ENCODE measurements at regions not wholly inside any gene's neighbourhood (a gene's known extent, or its start where the extent isn't known, plus 50 kb on each side); places are given as distances from the start of the nearest gene placed in this dataset.

- TF ChIP-seq KAT2A (conservative IDR thresholded peaks at IDR 0.05; ENCODE audit: control insufficient read depth, low read depth, low read length): no peak
Observed at GRCh38 chr12:98317939-98318899, 197.2 kb upstream of the TMPO start (continued).

- CTCF ChIA-PET: interaction anchor here (0.9 to 1.0 kb wide), 2 partner anchors 12 to 45 kb away, joined by 3 read pairs; no protein-coding TSS in a partner anchor
- Histone ChIP-seq H3K4me2 (ENCODE audit: control insufficient read depth, insufficient read depth) (no peak overlapping the region), H3K4me3 (no peak overlapping the region), H3K27ac (ENCODE audit: control insufficient read depth, insufficient read depth) (no peak overlapping the region), H4K20me1 (ENCODE audit: control insufficient read depth, insufficient read depth) (no peaks in the 10 kb centered on the region), H3K4me1 (ENCODE audit: control insufficient read depth, insufficient read depth, low read length) (peaks cover 2% of the 10 kb centered on the region; the same call in 1 of the 2 replicates), H3K79me2 (ENCODE audit: control insufficient read depth, insufficient read depth, low read length) (no peaks in the 10 kb centered on the region), H2AFZ (ENCODE audit: control insufficient read depth, low read depth, low read length) (no peak overlapping the region), H3K9ac (ENCODE audit: control insufficient read depth, insufficient read depth, low read length) (no peak overlapping the region), H3K36me3 (ENCODE audit: control insufficient read depth in 2 of 2, insufficient read depth in 2 of 2, low read length in 1 of 2) (no peaks in the 10 kb centered on the region), H3K9me3 (replicated peaks; ENCODE audit: control insufficient read depth, insufficient read depth, low read length) (no peaks in the 10 kb centered on the region; the same call in 2 of the 3 replicates), H3K27me3 (replicated peaks in 1 of 2; ENCODE audit: control insufficient read depth in 2 of 2, insufficient read depth in 2 of 2, low read length in 1 of 2) (no peaks in the 10 kb centered on the region)
- BruUV-seq (replicated peaks): no TSS peak
- ATAC-seq (peak; percentile 4; the same call in 2 of the 3 replicates), FAIRE-seq (no peak), DNase-seq (ENCODE audit: low read depth, low spot score) (no peak)
- intact Hi-C loops (cut with micrococcal nuclease; ENCODE audit: unreplicated experiment) (loop anchor here (2.0 to 5.0 kb wide), 2 partner anchors 95 to 197 kb away; partner anchors contain the start of gene TMPO), in situ Hi-C loops (cut with MboI) (no loop called here)
- WGBS (ENCODE audit: insufficient coverage, insufficient replicate concordance, low lambda C conversion rate, missing lambda C conversion rate): 0% methylated on average over 1 of the region's 1 CpG
- RAD21 ChIA-PET (ENCODE audit: unreplicated experiment): interaction anchor here (1.0 to 2.3 kb wide), 6 partner anchors 9 to 916 kb away, joined by 3 to 10 read pairs (median 6); no protein-coding TSS in a partner anchor
- POLR2A ChIA-PET: interaction anchor here (0.7 to 2.5 kb wide), 3 partner anchors 8 to 95 kb away, joined by 4 to 10 read pairs (median 5); no protein-coding TSS in a partner anchor
- TF ChIP-seq MTA2 (IDR thresholded peaks at IDR 0.05; ENCODE audit: low read depth) (0 out of 2 replicates have a peak, but pooled peaks have one; percentile 15), BHLHE40 (IDR thresholded peaks at IDR 0.05; ENCODE audit: borderline replicate concordance in 1 of 2, low read depth in 2 of 2, low read length in 1 of 2) (no peak)
- SMC1A ChIA-PET (ENCODE audit: uncharacterized antibody, unreplicated experiment): interaction anchor here (0.6 to 1.8 kb wide), 8 partner anchors 11 to 95 kb away, joined by 3 to 10 read pairs (median 4); no protein-coding TSS in a partner anchor
Observed at GRCh38 chr12:98319716-98320425, 195.5 kb upstream of the TMPO start.
